Naive thymus-derived CD4-positive, alpha-beta T cell (primary cell): ENCODE measurements at regions not wholly inside any gene's neighbourhood (a gene's known extent, or its start where the extent isn't known, plus 50 kb on each side); places are given as distances from the start of the nearest gene placed in this dataset.
A peak's percentile ranks its signal among the peaks of the same experiment; 100 is the strongest.

Experiments
- ATAC-seq: fragments of 150-1000 bp; cut with Tn5 transposase; 2 replicates; pipeline ENCODE4 v1.10.0; 2021; ENCODE audit warnings: mild to moderate bottlenecking, moderate library complexity
- CTCF ChIA-PET: fragments of 350-600 bp; sonication (Branson Sonifier 250); formaldehyde crosslinking; loops from one replicate; lab custom pipeline; 2021; ENCODE audit warnings: antibody characterized with exemption; lab: Charles Lee
- POLR2A ChIA-PET: fragments of 350-600 bp; sonication (Branson Sonifier 250); formaldehyde crosslinking; loops from one replicate; lab custom pipeline; 2021; ENCODE audit warnings: antibody characterized with exemption, inconsistent platforms; lab: Charles Lee
- DNase-seq, 9 donors: peaks; one replicate each; pipeline versions ENCODE4 v3.0.0 to v3.0.0-alpha.2; 2020 to 2022; ENCODE audit warnings: mixed read lengths in 1 of 9
- H3K27ac ChIP-seq: one replicate; pipeline ENCODE4 v1.7.0; 2013; ENCODE audit warnings: mild to moderate bottlenecking, low read depth, low read length, moderate library complexity
- H3K27me3 ChIP-seq, 2 donors: one replicate each; pipeline ENCODE4 v1.7.0; 2013; ENCODE audit warnings: low read length in 2 of 2, mild to moderate bottlenecking in 2 of 2, moderate library complexity in 2 of 2; ENCODE audit not compliant: control insufficient read depth in 2 of 2, insufficient read depth in 2 of 2
- H3K36me3 ChIP-seq, 3 experiments: 1 replicate in 2 of 3; 2 replicates in 1 of 3; pipeline ENCODE4 v1.7.0; 2013; ENCODE audit warnings: low read length in 3 of 3, mild to moderate bottlenecking in 3 of 3, moderate library complexity in 1 of 3; ENCODE audit not compliant: insufficient read depth in 3 of 3, control insufficient read depth in 2 of 3
- H3K4me1 ChIP-seq, 2 donors: one replicate each; pipeline ENCODE4 v1.7.0; 2013; ENCODE audit warnings: low read length in 2 of 2, mild to moderate bottlenecking in 2 of 2, moderate library complexity in 1 of 2; ENCODE audit not compliant: control insufficient read depth in 2 of 2, insufficient read depth in 2 of 2
- H3K4me3 ChIP-seq: 2 replicates; pipeline ENCODE4 v1.7.0; 2013; ENCODE audit warnings: mild to moderate bottlenecking, low read length
- H3K9me3 ChIP-seq, 3 experiments: 1 replicate in 2 of 3; 2 replicates in 1 of 3; pipeline ENCODE4 v1.7.0; 2013; ENCODE audit warnings: low read length in 3 of 3; ENCODE audit not compliant: control insufficient read depth in 2 of 3
- H3K27ac Mint-ChIP-seq, 9 donors: one replicate each; pipeline ENCODE4 v1.8.0; 2020 to 2022; ENCODE audit warnings: mixed read lengths in 9 of 9, mild to moderate bottlenecking in 8 of 9, moderate library complexity in 5 of 9, inconsistent platforms in 2 of 9
- H3K27me3 Mint-ChIP-seq, 5 donors: one replicate each; pipeline ENCODE4 v1.8.0; 2021 to 2022; ENCODE audit warnings: mixed read lengths in 5 of 5, mild to moderate bottlenecking in 1 of 5
- H3K36me3 Mint-ChIP-seq, 5 donors: one replicate each; pipeline ENCODE4 v1.8.0; 2020 to 2022; ENCODE audit warnings: mixed read lengths in 5 of 5, mild to moderate bottlenecking in 3 of 5, inconsistent platforms in 1 of 5
- H3K4me1 Mint-ChIP-seq, 7 donors: one replicate each; pipeline ENCODE4 v1.8.0; 2020 to 2022; ENCODE audit warnings: mixed read lengths in 7 of 7, mild to moderate bottlenecking in 3 of 7, inconsistent platforms in 1 of 7
- H3K4me3 Mint-ChIP-seq, 10 donors: one replicate each; pipeline ENCODE4 v1.8.0; 2020 to 2022; ENCODE audit warnings: mild to moderate bottlenecking in 10 of 10, mixed read lengths in 10 of 10, moderate library complexity in 6 of 10, inconsistent platforms in 2 of 10
- H3K9me3 Mint-ChIP-seq, 11 donors: one replicate each; pipeline ENCODE4 v1.8.0; 2020 to 2022; ENCODE audit warnings: mixed read lengths in 11 of 11, mild to moderate bottlenecking in 4 of 11, inconsistent platforms in 1 of 11, moderate library complexity in 1 of 11
- intact Hi-C, 2 donors: fragments of 100-400 bp; cut with micrococcal nuclease; formaldehyde crosslinking; loops; one replicate each; pipeline ENCODE4 v1.15.1; 2023

GRCh38 chr3:106119614-106120082 is 250.8 kb upstream of the CBLB start:
- ChIA-PET CTCF (no interaction called here), POLR2A (no interaction called here)
- Mint-ChIP-seq H3K4me3 (no peak overlapping the region), H3K9me3 (peaks cover 0 to 19% (median 0%) of the 10 kb centered on the region in 11 donors), H3K27me3 (peaks cover 0 to 4% (median 0%) of the 10 kb centered on the region in 5 donors), H3K36me3 (peaks cover 0 to 23% (median 0%) of the 10 kb centered on the region in 5 donors), H3K27ac (no peak overlapping the region), H3K4me1 (peaks cover 0 to 21% (median 10%) of the 10 kb centered on the region in 7 donors)
- Histone ChIP-seq H3K27ac (no peak overlapping the region), H3K4me3 (no peak overlapping the region), H3K36me3 (no peaks in the 10 kb centered on the region), H3K4me1 (no peaks in the 10 kb centered on the region), H3K9me3 (no peaks in the 10 kb centered on the region), H3K27me3 (no peaks in the 10 kb centered on the region)
- DNase-seq, result no peak
- no peak for ATAC-seq
- intact Hi-C loops, result loop anchor here in 1 of 2 donors (5.0 kb wide), 1 partner anchor 53 kb away; no protein-coding TSS in a partner anchor

- H3K4me1 Mint-ChIP-seq, result peaks cover 0 to 21% (median 10%) of the 10 kb centered on the region in 7 donors
- H3K27ac ChIP-seq, result no peak overlapping the region
- intact Hi-C loops, result loop anchor here in 1 of 2 donors (5.0 kb wide), 1 partner anchor 52 kb away; no protein-coding TSS in a partner anchor
- peaks cover 0 to 23% (median 0%) of the 10 kb centered on the region in 5 donors for H3K36me3 Mint-ChIP-seq
- peaks cover 0 to 5% (median 0%) of the 10 kb centered on the region in 5 donors for H3K27me3 Mint-ChIP-seq
- H3K9me3 Mint-ChIP-seq, result peaks cover 0 to 19% (median 0%) of the 10 kb centered on the region in 11 donors
- ChIA-PET CTCF (no interaction called here), POLR2A (no interaction called here)
- H3K4me3 ChIP-seq, result no peak overlapping the region
- no peaks in the 10 kb centered on the region for H3K9me3 ChIP-seq
- H3K27me3 ChIP-seq, result no peaks in the 10 kb centered on the region
- DNase-seq, result no peak
- H3K4me1 ChIP-seq, result no peaks in the 10 kb centered on the region
- no peak overlapping the region for H3K4me3 Mint-ChIP-seq
- ATAC-seq, result no peak
- H3K27ac Mint-ChIP-seq, result no peak overlapping the region
- H3K36me3 ChIP-seq, result no peaks in the 10 kb centered on the region
Measured at GRCh38 chr3:106120356-106120755, 251.5 kb upstream of the CBLB start.

DNA sequence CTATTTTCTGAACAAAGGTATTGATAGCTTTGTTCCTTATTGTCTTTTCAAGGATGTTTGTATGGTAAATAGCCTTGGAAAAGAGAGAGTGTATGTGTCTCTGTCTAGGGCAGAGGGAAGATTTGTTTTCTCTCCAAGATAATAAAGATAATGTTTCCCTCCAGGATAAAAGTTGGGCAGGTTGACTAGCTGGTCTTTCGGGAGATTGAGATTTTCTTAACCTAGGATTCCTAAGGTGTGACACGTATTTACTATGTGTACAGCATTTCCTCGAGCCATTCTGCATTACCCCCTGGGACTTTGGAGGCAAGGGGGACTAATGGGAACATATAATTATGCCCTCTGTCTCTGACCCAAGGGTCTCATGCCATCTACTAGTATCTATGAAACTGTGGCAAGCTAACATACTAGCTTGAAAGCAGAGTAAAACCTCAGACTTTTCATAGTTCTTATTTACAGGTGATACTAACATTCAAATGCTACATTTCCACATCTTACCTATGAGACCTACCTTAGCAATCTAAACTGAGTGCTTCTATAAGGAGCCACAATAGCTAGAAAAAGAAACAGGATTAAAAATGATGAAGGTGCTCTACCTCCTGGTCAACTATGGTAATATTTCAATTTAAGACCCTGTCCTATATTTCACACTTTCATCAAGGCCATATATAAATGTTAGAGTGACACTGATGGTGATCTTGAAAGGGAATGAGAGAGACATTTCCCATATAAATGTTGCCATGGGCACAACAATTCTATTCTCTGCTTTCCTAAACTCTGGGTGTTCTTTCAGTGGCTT is 252.9 kb upstream of the CBLB start:
- H3K36me3 Mint-ChIP-seq, result peaks cover 0 to 21% (median 0%) of the 10 kb centered on the region in 5 donors
- peaks cover 0 to 5% (median 0%) of the 10 kb centered on the region in 5 donors for H3K27me3 Mint-ChIP-seq
- no peak overlapping the region for H3K27ac Mint-ChIP-seq
- peaks cover 0 to 21% (median 10%) of the 10 kb centered on the region in 7 donors for H3K4me1 Mint-ChIP-seq
- H3K4me3 Mint-ChIP-seq, result no peak overlapping the region
- ATAC-seq (no peak), DNase-seq (no peak)
- no peaks in the 10 kb centered on the region for H3K4me1 ChIP-seq
- H3K36me3 ChIP-seq, result no peaks in the 10 kb centered on the region
- no peak overlapping the region for H3K27ac ChIP-seq
- H3K9me3 ChIP-seq, result no peaks in the 10 kb centered on the region
- no peaks in the 10 kb centered on the region for H3K27me3 ChIP-seq
- peaks cover 0 to 16% (median 0%) of the 10 kb centered on the region in 11 donors for H3K9me3 Mint-ChIP-seq
- POLR2A ChIA-PET, result no interaction called here
- no peak overlapping the region for H3K4me3 ChIP-seq
- intact Hi-C loops, result loop anchor here (1.0 to 5.0 kb wide), 2 partner anchors 51 to 435 kb away; no protein-coding TSS in a partner anchor
- CTCF ChIA-PET, result interaction anchor here (0.6 kb wide), 1 partner anchor 462 kb away, joined by 4 read pairs; no protein-coding TSS in a partner anchor

DNA sequence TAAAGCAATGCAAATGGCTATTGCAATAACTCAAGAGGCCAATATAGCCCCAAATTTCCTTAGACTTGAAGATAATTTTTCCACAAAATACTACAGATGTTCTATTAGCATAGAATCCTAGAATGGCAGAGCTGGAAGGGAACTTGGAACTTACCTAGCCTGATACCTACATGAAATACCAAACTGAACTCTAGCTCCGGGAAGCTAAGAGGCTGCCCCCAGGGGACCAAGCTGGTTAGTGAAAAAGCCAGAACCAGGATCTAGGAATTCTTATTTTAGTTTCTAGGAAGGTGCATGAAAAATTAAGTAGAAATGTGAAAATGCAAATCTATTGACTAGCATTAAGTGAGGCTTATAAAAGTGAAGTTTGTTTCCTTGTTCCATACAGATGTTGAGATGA is 256.0 kb upstream of the CBLB start:
- Mint-ChIP-seq H3K27me3 (peaks cover 0 to 5% (median 0%) of the 10 kb centered on the region in 5 donors), H3K27ac (peak overlapping the region in 1 of 9 donors; percentile 81), H3K9me3 (peaks cover 0 to 6% (median 0%) of the 10 kb centered on the region in 11 donors), H3K4me3 (no peak overlapping the region), H3K4me1 (peaks cover 0 to 9% (median 2%) of the 10 kb centered on the region in 7 donors), H3K36me3 (peaks cover 0 to 16% (median 0%) of the 10 kb centered on the region in 5 donors)
- POLR2A ChIA-PET, result no interaction called here
- Histone ChIP-seq H3K4me1 (no peaks in the 10 kb centered on the region), H3K4me3 (no peak overlapping the region), H3K9me3 (no peaks in the 10 kb centered on the region), H3K36me3 (no peaks in the 10 kb centered on the region), H3K27me3 (no peaks in the 10 kb centered on the region), H3K27ac (no peak overlapping the region)
- intact Hi-C loops, result loop anchor here in 1 of 2 donors (5.0 kb wide), 1 partner anchor 47 kb away; no protein-coding TSS in a partner anchor
- DNase-seq, result no peak
- no peak for ATAC-seq
- CTCF ChIA-PET, result no interaction called here

DNA sequence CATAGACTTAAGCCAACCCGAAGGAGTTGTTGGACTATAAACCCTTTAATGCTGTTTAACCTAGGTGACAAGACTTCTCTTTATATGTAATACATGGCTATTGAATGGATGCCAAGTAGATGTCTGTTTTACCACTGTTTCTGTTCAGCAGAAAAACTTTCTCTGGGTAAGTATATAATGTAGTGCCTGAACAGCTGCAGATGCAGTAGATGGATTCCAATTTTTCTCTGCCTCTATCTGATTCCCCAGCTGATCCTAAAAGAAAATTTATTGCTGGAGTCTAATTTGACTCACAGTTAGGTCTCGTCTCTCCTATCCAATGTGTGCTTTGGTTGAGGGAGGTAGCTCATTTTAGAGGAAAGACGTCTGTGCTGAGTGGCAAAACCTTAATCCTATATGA is 256.5 kb upstream of the CBLB start:
- H3K4me3 ChIP-seq, result no peak overlapping the region
- H3K27ac Mint-ChIP-seq, result no peak overlapping the region
- H3K36me3 ChIP-seq, result no peaks in the 10 kb centered on the region
- H3K4me1 Mint-ChIP-seq, result peaks cover 0 to 8% (median under 1%) of the 10 kb centered on the region in 7 donors
- peaks cover 0 to 8% (median 0%) of the 10 kb centered on the region in 11 donors for H3K9me3 Mint-ChIP-seq
- intact Hi-C loops, result no loop called here
- no peaks in the 10 kb centered on the region for H3K27me3 ChIP-seq
- ChIA-PET POLR2A (no interaction called here), CTCF (no interaction called here)
- H3K9me3 ChIP-seq, result no peaks in the 10 kb centered on the region
- peaks cover 0 to 16% (median 0%) of the 10 kb centered on the region in 5 donors for H3K36me3 Mint-ChIP-seq
- DNase-seq, result no peak
- H3K27me3 Mint-ChIP-seq, result peaks cover 0 to 5% (median 0%) of the 10 kb centered on the region in 5 donors
- H3K4me1 ChIP-seq, result no peaks in the 10 kb centered on the region
- no peak overlapping the region for H3K27ac ChIP-seq
- no peak overlapping the region for H3K4me3 Mint-ChIP-seq
- no peak for ATAC-seq

DNA sequence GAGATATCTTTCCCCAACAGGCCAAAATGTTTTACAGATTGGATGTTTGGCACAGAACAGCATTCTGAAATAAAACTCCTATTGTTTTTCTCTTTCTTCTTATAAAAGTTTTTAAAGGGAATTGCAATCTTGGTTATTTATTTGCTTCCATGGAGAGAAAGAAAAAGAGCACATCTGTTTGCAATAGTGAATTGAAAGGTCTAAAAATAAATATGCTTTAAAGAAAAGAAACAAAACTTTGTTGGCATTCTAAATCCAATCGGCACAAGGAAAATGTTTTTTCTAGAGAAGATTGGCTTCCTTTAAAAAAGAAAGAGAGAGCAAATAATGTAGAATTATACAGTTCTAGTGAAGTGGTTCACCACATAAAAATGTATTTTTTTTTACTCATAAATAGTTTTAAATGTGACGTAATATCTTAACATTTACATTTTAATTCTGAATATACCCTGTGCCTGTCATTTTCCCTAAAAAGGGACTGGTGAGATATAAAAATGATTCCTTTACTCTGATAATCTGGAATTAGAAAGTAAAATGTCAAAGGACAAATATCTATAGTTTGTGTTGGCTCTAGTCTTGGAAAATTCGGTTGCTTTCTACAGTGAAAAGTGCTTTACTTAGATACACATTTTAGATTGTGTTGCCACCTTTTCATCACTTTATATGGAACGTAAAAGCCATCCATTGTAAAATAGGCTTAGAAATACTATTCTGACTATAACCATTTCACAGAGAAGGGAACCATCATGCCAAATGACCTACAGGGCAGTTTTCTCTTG is 257.4 kb upstream of the CBLB start:
- Histone ChIP-seq H3K9me3 (no peaks in the 10 kb centered on the region), H3K36me3 (no peaks in the 10 kb centered on the region), H3K27ac (no peak overlapping the region), H3K4me1 (no peaks in the 10 kb centered on the region), H3K4me3 (no peak overlapping the region), H3K27me3 (no peaks in the 10 kb centered on the region)
- H3K36me3 Mint-ChIP-seq, result peaks cover 0 to 16% (median 0%) of the 10 kb centered on the region in 5 donors
- peaks cover 0 to 13% (median 0%) of the 10 kb centered on the region in 7 donors for H3K4me1 Mint-ChIP-seq
- POLR2A ChIA-PET, result no interaction called here
- CTCF ChIA-PET, result no interaction called here
- intact Hi-C loops, result no loop called here
- no peak overlapping the region for H3K27ac Mint-ChIP-seq
- DNase-seq (no peak), ATAC-seq (no peak)
- no peak overlapping the region for H3K4me3 Mint-ChIP-seq
- peaks cover 0 to 5% (median 0%) of the 10 kb centered on the region in 5 donors for H3K27me3 Mint-ChIP-seq
- H3K9me3 Mint-ChIP-seq, result peaks cover 0 to 8% (median 0%) of the 10 kb centered on the region in 11 donors
